ENCODE measurements at regions not wholly inside any gene's neighbourhood (a gene's known extent, or its start where the extent isn't known, plus 50 kb on each side); places are given as distances from the start of the nearest gene placed in this dataset.
"Not testable (repeated sequence)": the region's sequence is repeated elsewhere in the genome, so short reads cannot be mapped to it uniquely, and the experiment has no call there.

DNA sequence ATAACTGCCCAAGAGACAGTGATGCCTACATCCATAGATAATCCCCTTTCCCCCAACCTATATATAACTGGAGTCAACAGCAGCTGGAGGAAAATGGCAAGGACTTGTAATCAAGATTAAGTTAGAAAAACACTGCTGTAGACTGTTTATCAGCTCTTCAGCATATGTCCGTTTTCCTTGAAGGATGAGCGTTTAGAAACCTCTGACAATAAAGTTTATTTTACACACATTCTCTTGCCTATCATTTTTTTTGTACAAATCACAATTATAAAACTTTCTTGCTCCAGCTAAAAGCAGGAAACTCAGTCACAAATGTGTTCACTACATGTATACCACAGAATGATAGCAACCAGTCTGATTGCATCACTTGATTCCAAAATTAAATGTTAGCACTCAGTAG, 50.8 kb downstream of the PPIAL4G start:
- DNase-seq (ENCODE audit: insufficient read length, low spot score); FAIRE-seq: not testable (repeated sequence)

DNA sequence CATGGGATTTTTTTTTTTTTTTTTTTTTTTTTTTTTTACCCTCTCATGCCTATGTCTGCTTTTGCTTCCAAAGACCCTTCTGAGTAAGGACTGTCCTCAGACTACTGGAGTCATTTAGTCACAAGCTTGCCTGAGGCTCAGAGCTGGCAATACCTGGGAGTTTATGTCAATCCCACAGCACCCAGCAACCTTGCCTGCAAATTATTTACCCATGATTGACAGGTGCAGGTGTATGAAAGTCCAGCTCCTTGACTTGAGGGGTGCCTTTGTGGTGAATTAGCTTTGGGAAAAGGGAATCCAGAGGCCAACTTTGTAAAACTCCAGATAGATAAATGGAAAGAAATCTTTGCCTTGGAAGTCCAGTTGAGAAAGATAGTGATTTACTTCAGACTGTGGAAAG, 53.2 kb downstream of the PPIAL4G start:
- not testable (repeated sequence) for DNase-seq (ENCODE audit: insufficient read length, low spot score); FAIRE-seq

DNA sequence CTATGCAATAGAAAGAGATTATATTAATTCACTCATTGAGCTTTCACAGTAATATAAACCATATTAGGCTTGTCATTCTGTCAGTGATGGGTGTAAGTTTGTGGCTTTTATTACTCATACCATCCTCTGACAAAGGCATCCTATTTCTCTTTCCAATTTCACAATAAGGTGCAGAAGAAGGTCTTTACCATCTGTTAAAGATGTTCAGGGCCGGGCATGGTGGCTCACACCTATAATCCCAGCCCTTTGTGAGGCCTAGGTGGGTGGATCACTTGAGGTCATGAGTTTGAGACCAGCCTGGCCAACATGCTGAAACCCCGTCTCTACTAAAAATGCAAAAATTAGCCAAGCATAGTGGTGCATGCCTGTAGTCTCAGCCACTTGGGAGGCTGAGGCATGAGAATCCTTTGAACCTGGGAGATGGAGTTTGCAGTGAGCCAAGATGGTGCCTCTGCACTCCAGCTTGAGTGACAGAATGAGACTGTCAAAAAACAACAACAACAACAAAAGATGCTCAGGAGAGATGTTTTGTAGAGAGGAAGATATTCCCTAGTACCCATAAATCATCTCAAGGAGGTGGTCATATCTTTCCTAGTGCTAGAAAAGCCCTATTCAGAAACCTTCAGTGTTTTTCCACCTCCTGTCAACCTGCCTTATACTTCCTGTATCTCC, 56.0 kb downstream of the PPIAL4G start:
- not testable (repeated sequence) for FAIRE-seq; DNase-seq (ENCODE audit: insufficient read length, low spot score)

DNA sequence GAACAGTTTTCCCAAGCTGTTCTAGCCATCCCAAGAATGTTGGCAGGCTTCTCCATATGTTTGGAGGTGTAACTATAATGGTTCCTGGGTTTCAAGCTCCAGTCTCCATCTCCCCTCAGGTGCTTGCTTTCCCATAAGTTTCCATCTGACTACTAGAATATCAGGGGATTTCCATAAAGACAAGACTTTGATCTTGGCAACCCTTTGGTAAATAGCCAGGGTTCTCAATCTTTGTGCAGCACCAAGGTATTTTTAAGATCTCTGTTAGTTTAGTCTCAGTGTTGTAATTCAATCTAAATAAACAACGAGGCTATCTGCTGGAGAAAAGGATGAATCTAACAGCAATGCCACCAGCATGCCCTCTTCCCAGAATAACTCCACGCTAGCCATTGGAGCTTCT, 56.7 kb downstream of the PPIAL4G start:
- DNase-seq (ENCODE audit: insufficient read length, low spot score); FAIRE-seq: not testable (repeated sequence)

DNA sequence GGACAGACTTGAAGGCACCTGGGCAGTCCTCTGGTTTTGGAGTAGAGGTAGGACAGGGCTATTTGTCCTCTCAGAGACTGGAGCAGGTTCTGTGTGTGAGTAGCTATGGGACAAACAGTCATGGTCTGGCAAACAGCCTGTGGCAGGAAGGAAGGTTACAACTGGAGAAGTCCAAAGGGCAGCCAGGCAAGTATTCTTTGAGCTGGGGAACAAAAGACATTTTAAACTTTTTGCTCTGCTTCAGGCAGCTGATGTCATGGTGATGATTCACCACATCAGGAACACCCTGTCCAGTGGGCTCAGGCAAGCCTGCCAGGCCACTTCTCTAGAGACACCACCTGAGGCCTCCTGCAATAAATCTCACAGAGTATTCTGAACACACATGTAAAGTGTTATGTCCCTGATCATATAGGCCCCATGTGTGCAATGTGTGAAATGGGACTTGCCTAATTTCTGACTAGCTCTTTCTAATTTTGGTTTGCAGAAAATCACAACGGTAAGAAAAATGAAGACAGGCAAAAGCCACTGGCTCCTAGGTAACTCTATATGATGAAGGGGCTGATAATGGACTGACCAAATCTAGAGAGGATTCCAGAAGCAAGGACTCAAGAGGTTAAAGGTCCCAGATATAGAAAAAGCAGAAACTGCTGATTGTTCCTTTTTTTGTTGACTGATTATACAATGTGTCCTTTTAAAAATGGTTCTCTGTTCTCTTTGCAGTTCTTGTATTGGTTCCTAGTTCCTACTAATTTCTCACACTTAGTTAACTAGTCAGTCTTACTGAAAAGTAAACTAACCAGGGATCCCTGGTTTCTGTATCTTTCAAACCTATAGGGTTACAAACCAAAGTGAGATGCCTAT, 58.7 kb downstream of the PPIAL4G start:
- DNase-seq (ENCODE audit: insufficient read length, low spot score); FAIRE-seq: not testable (repeated sequence)

DNA sequence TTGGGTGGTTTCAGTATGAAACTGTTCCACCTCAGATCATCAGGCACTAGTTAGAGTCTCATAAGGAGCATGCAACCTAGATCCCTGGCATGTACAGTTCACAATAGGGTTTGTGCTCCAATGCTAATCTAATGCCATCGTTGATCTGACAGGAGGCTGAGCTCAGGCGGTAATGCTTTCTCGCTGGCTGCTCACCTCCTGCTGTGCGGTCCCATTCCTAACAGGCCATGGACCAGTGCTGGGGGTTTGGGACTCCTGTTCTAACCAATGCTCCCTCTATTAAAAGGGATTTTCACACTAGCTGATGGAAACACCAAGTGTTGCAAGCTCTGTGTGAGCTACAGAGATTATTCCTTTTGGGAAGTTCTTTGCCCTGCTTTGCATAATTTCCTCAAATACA, 60.2 kb downstream of the PPIAL4G start:
- not testable (repeated sequence) for DNase-seq (ENCODE audit: insufficient read length, low spot score); FAIRE-seq

DNA sequence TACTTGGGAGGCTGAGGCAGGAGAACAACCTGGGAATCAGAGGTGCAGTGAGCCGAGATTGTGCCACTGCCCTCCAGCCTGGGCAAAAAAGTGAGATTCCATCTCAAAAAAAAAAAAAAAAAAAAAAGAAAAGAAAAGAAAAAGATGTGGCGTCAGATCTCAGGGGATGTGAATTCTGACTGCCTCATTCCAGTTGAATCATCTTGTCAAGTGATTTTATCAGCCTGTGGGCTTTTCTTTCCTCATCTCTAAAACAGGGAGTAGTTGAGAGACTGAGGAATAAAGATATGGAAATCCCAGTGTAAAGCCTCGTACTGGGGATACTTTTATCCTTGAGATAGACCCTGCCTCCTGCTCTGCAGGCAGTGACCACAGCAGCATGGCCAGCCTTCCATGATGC, 65.9 kb downstream of the PPIAL4G start:
- not testable (repeated sequence) for DNase-seq (ENCODE audit: insufficient read length, low spot score); FAIRE-seq

DNA sequence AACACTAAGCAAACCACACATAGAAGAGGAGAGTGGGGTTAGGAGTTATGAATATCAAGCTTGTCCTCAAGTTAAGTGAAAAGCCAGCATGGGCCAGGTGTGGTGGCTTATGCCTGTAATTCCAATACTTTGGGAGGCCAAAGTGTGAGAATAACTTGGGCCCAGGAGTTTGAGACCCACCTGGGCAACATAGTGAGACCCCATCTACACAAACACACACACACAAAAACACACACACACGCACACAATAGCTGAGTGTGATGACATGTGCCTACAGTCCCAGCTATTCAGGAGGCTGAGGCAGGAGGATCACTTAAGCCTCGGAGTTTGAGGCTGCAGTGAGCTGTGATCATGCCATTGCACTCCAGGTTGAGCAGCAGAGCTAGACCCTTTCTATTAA, 69.7 kb downstream of the PPIAL4G start:
- not testable (repeated sequence) for DNase-seq (ENCODE audit: insufficient read length, low spot score); FAIRE-seq

DNA sequence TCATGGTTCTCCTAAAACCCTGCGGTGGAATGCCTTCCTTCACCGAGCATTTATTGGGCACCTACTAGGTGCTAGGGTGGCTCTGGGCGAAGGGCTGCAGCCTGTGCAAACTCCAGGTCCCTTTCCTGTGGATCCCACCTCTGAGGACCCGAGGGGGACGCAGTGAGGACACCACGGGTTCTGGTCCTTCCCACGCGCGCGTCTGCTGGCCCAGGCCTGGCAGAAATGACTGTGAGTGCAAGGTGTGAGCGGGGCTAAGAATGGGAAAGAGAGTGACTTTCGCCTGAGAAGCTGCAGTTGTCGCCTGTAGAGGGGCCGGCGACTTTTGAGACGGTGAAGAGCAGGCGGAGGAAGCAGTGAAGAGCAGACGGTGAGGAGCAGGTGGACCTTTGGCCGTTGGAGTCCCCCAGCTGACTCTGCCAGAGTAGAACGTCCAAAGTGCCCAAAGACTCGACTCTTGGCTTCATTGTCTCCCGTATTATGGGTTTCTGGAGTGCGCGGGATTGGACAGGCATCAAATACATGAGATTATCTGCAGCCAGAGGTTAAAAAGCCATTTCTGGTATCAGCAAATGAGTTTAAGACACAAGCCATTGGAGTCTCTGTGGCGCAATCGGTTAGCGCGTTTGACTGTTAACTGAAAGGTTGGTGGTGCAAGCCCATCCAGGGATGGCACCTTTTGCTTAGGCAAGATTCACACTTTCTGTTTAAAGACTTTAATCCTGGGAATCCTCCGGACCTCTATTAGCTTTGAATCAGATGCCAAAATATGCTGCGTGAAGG, 78.1 kb downstream of the PPIAL4G start:
- DNase-seq (ENCODE audit: insufficient read length, low spot score); FAIRE-seq: not testable (repeated sequence)

DNA sequence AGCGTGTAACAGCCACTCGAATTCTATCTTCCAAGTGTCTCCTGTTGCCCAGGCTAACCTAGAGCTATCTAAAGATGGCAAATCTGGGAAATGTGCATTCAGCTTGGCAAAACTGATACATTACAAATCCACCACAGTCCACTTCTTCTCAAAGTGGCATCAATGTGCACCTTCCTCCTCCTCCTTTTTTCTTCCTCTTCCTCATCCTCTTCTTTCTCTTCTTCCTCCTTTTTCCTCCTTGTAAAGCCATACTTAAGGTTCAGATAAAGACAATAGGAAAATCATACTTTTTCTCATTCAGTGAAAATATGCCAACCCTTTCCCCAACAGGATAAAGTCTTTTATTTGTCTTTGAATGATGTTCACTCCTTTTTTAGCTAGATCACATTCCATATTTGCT, 79.2 kb downstream of the PPIAL4G start:
- not testable (repeated sequence) for DNase-seq (ENCODE audit: insufficient read length, low spot score); FAIRE-seq

DNA sequence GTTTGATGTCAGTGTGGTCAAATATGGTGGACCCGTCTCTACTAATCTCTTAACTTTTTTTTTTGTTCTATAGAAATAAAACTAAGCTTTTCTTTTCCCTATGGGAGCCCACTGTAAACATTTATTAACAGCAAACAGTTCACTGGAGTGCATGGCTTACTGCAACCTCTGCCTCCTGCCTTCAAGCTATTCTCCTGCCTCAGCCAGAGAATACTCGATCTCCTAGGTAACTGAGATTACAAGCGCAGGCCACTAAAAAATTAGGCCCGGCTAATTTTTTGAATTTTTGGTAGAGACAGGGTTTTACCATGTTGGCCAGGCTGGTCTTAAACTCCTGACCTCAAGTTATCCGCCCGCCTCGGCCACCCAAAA, 80.0 kb downstream of the PPIAL4G start:
- not testable (repeated sequence) for FAIRE-seq; DNase-seq (ENCODE audit: insufficient read length, low spot score)

DNA sequence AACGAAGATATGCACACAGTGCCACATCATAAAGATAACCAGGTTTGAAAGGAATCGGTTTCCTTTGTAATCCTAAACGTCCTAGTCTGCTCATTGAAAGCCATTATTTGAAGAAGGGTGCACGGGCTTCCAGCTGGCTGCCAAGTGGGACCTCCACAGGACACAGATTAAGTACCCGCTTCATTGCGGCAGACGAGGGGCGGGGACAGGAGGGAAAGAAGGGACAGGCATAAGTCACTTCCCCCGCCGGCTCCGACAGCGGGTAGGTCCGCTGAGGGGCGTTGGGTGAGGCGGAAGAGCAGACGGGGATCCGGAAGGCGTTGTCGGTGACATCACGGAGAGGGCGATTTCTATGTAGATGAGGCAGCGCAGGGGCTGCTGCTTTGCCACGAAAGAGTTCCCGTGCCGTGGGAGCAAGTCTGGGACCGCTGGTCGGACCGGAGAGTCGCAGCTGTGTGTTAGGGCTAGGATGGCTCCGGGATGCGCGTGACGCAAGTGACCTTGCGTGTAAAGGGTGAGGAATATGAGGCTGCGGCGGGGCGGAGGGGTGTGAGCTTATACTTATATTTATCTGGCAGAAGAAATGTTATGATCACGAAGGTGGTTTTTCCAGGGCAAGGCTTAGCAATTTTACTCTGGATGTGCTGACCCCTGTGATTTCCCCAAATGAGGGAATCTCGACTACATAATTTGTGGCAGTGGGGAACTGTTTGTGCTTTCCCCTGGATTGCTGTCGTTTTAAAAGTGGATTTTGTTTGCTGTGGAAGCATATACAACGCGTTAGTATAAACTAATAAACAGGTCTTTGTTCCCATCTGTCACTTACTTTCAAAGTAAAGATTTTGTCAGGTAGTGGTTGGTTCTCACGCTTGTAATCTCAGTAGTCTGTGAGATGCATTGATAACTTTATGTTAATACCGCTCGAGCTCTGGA, 80.7 kb downstream of the PPIAL4G start:
- DNase-seq (ENCODE audit: insufficient read length, low spot score); FAIRE-seq: not testable (repeated sequence)

DNA sequence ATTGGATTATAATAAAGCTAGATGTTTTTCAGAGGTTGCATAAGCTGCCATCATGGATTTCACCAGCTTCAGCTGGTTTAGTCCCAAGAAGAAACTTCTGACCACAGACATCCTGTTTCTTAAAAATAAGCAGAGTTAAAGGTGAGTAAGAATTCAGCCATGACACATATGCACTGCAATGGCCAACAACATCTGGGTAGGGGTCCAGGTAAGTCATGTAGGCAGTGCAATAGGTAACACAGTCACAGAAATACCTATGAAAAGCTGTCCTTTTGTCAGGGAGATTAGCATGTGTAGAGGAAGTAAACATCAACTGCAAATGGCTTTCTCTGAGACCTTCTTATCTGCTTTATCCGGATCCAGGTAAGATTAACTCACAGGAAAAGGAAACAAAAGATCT, 85.6 kb downstream of the PPIAL4G start:
- DNase-seq (ENCODE audit: insufficient read length, low spot score); FAIRE-seq: not testable (repeated sequence)

DNA sequence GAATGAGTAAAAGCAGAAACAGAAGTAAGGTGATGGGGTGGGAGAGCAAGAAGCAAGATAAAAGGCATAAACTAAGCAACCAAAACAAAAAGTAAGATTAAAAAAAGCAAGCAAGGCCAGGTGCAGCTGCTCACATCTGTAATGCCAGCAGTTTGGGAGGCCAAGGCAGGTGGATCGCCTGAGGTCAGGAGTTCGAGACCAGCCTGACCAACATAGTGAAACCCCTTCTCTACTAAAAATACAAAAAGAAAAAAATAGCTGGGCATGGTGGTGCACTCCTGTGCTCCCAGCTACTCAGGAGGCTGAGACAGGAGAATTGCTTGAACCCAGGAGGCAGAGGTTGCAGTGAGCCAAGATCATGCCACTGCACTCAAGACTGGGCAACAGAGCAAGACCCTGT, 90.6 kb downstream of the PPIAL4G start:
- FAIRE-seq; DNase-seq (ENCODE audit: insufficient read length, low spot score): not testable (repeated sequence)

DNA sequence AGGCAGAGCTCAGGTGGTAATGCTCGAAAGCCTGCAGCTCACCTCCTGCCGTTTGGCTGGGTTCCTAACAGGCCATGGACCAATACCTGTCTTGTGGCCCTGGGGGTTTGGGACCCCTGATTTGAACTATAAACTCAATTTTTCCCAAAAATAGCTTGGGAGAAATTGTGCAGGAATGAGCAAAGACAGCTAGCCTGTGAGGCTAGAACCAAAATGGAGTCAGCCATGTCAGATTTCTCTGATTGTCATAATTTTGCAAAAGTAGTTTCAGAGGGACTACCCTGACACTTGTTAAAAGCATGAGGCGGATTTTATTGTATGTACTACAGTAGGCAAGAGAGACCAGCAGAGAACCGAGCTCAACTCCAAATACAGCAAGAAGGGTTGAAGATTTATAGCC, 91.8 kb downstream of the PPIAL4G start:
- not testable (repeated sequence) for FAIRE-seq; DNase-seq (ENCODE audit: insufficient read length, low spot score)

DNA sequence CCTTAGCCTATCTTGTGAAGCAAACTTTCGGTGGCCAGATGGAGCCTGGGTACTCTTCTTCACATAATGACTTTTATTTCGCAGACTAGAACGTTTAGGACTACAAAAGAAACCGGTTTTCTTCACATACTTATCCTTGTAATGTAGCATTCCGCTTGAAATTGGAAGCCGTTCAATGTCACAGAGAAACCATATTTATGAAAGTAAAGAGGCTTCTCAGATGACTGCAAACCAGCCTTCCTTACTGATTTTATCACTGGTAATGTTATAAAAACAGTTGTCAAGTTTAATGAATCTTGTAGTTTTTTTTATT, 94.1 kb downstream of the PPIAL4G start:
- FAIRE-seq (no peak), DNase-seq (ENCODE audit: insufficient read length, low spot score) (no peak)

DNA sequence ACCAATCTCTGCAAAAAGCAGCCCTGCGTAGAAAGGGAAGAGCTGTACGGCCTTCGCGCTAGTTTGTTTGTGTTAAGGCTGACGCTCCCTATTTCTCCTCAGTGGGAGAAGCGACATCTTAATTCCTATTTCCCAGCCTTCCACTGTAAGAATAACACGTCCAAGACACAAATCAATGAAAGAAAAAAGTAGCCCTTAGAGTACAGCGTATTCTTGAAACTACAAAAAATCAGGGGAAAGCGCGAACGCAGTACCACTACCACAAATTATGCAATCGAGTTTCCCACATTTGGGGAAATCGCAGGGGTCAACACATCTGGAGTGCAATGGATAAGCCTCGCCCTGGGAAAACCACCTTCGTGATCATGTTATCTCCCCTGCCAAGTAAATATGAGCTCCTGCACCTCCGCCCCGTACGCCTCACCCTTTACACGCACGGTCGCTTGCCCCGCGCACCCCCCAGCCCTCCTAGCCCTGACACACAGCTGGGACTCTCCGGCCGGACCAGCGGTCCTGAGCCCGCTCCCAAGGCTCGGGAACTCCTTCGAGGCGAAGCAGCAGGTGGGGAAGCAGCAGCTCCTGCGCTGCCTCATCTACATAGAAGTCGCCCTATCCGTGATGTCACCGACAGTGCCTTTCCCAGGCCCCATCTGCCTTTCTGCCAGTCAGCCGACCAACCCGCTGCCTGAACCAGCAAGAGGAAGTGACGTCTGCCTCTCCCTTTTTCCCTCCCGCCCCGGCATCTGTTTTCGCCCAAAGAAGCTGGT, 94.7 kb downstream of the PPIAL4G start:
- no peak for FAIRE-seq
- peak; percentile 87 for DNase-seq (ENCODE audit: insufficient read length, low spot score)

DNA sequence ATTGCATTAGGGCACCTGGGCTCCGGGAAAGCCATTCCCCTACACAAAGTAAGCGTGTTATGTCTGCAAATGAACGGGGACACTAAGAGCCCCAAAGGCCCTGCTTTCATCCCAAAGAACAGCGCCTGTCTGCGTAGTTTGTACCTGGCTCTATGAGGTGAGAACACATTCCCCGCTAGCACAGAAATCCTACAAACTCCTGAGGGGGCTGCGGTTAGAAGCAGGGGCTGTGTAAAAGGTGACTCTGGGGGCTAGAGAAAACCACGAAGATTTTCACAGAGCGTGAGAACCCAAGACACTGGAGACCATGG, 95.2 kb downstream of the PPIAL4G start:
- FAIRE-seq; DNase-seq (ENCODE audit: insufficient read length, low spot score): not testable (repeated sequence)

All from HTR-8/SVneo (cell line).